K562 (cell line): ENCODE measurements at regions not wholly inside any gene's neighbourhood (a gene's known extent, or its start where the extent isn't known, plus 50 kb on each side); places are given as distances from the start of the nearest gene placed in this dataset.

Experiments
- ATAC-seq: fragments of 200-7000 bp; cut with Tn5 transposase; 3 replicates; pipeline ENCODE4 v1.9.1; 2020; ENCODE audit warnings: moderate library complexity
- BruUV-seq: library from RNA; stranded (reverse); fragments of 400-500 nt; replicated peaks from 2 replicates; lab custom pipeline; 2021; lab: Mats Ljungman, UMichigan
- CTCF ChIA-PET: fragments of 300-600 bp; formaldehyde crosslinking; extraction: SDS; loops from one replicate; lab custom pipeline; 2021; ENCODE audit warnings: low intra/inter-chr PET ratio; lab: Yijun Ruan, JAX
- POLR2A ChIA-PET: fragments of 300-600, 350-650 bp; sonication (Branson Sonifier 250); formaldehyde crosslinking; extraction: SDS; loops from one replicate; lab custom pipeline; 2021; ENCODE audit warnings: antibody characterized with exemption, inconsistent platforms; lab: Yijun Ruan, JAX
- DNase-seq, 4 experiments: peaks; one replicate each; pipeline versions ENCODE4 v3.0.0 to v3.0.0-alpha.2; 2011 to 2018; ENCODE audit warnings: low spot score in 3 of 4, mixed read lengths in 3 of 4; ENCODE audit errors: extremely low read depth in 1 of 4
- FAIRE-seq: peaks from 2 replicates; lab custom pipeline; 2011; peaks lifted over from hg19 to GRCh38; lab: Jason Lieb, UNC
- H2AFZ ChIP-seq: 2 replicates; pipeline ENCODE4 v1.6.0; 2011; ENCODE audit warnings: low read depth, low read length, control low read depth, inconsistent platforms
- H3K27ac ChIP-seq: fragments of 200-600 bp; 3 replicates; pipeline ENCODE4 v1.8.0; 2011; ENCODE audit warnings: low read depth, mild to moderate bottlenecking, control low read depth, inconsistent platforms, low read length, moderate library complexity, mixed read lengths; ENCODE audit errors: extremely low read depth
- H3K27me3 ChIP-seq, 2 experiments: fragments of 300-600 bp in 1 of 2; 2 replicates in 1 of 2; 3 replicates in 1 of 2; pipeline versions ENCODE4 v1.6.0 to v1.8.0; 2011; ENCODE audit warnings: inconsistent platforms in 2 of 2, low read length in 2 of 2, mild to moderate bottlenecking in 1 of 2, mixed read lengths in 1 of 2, moderate library complexity in 1 of 2; ENCODE audit not compliant: control insufficient read depth in 2 of 2, insufficient read depth in 2 of 2
- H3K36me3 ChIP-seq: fragments of 300-600 bp; 3 replicates; pipeline ENCODE4 v1.8.0; 2011; ENCODE audit warnings: mild to moderate bottlenecking, low read length, inconsistent platforms; ENCODE audit not compliant: control insufficient read depth, insufficient read depth
- H3K4me1 ChIP-seq, 2 experiments: fragments of 200-600 bp in 1 of 2; replicated peaks in 1 of 2; 2 replicates in 1 of 2; 3 replicates in 1 of 2; pipeline versions ENCODE4 v1.5.1 to v1.8.0; 2011; ENCODE audit warnings: inconsistent platforms in 2 of 2, low read length in 2 of 2, mild to moderate bottlenecking in 1 of 2, mixed read lengths in 1 of 2, moderate library complexity in 1 of 2; ENCODE audit not compliant: control insufficient read depth in 2 of 2, insufficient read depth in 2 of 2
- H3K4me2 ChIP-seq: 2 replicates; pipeline ENCODE4 v1.6.1; 2011; ENCODE audit warnings: low read length, control low read depth, inconsistent platforms, mixed read lengths; ENCODE audit not compliant: insufficient read depth
- H3K4me3 ChIP-seq: fragments of 200-600 bp; sonication (generic), shearing (Covaris generic); 2 replicates; pipeline ENCODE4 v1.5.1; 2016; ENCODE audit warnings: control low read depth, inconsistent platforms
- H3K79me2 ChIP-seq: fragments of 200-600 bp; 3 replicates; pipeline ENCODE4 v1.8.0; 2011; ENCODE audit warnings: low read length, inconsistent platforms; ENCODE audit not compliant: control insufficient read depth, insufficient read depth
- H3K9ac ChIP-seq, 2 experiments: 2 replicates each; pipeline versions ENCODE4 v1.6.0 to v1.6.1; 2011; ENCODE audit warnings: low read depth in 2 of 2, low read length in 2 of 2, control low read depth in 1 of 2, inconsistent platforms in 1 of 2, mild to moderate bottlenecking in 1 of 2, mixed read lengths in 1 of 2; ENCODE audit not compliant: insufficient read depth in 1 of 2
- H3K9me1 ChIP-seq: one replicate; pipeline ENCODE4 v1.6.0; 2011; ENCODE audit warnings: inconsistent platforms, mild to moderate bottlenecking, low read length, moderate library complexity; ENCODE audit not compliant: control insufficient read depth, insufficient read depth
- H3K9me3 ChIP-seq: replicated peaks from 2 replicates; pipeline ENCODE4 v1.5.1; 2011; ENCODE audit warnings: low read depth, low read length, inconsistent platforms; ENCODE audit not compliant: control insufficient read depth, insufficient read depth
- H4K20me1 ChIP-seq: replicated peaks from 2 replicates; pipeline ENCODE4 v1.6.1; 2011; ENCODE audit warnings: low read length, inconsistent platforms, mixed read lengths; ENCODE audit not compliant: control insufficient read depth, insufficient read depth
- ETV5 ChIP-seq: sonication (generic); formaldehyde crosslinking; IDR thresholded peaks from 2 replicates; pipeline ENCODE4 v1.4.0; 2020; ENCODE audit warnings: low read depth, mild to moderate bottlenecking, missing genetic modification reagents
- HSF4 ChIP-seq: fragments of 250-450 bp; sonication (Bioruptor Pico); IDR thresholded peaks from 2 replicates; pipeline ENCODE4 v2.1.2; 2022; ENCODE audit warnings: mild to moderate bottlenecking, moderate library complexity, borderline replicate concordance
- KLF1 ChIP-seq: fragments of 450-650 bp; IDR thresholded peaks from 2 replicates; pipeline ENCODE4 v1.6.1; 2016; ENCODE audit warnings: missing genetic modification characterization, missing compliant biosample characterization
- NFXL1 ChIP-seq: fragments of 450-650 bp; formaldehyde crosslinking; IDR thresholded peaks from 2 replicates; pipeline ENCODE4 v1.4.0; 2021; ENCODE audit warnings: mild to moderate bottlenecking
- RBFOX2 ChIP-seq: fragments of 200-400 bp; formaldehyde crosslinking; IDR thresholded peaks from 2 replicates; pipeline ENCODE4 v1.6.1; 2017; ENCODE audit warnings: low read depth, mild to moderate bottlenecking, low read length, moderate library complexity
- SMARCA5 ChIP-seq: fragments of 450-650 bp; IDR thresholded peaks from 2 replicates; pipeline ENCODE4 v1.6.1; 2016
- SREBF1 ChIP-seq: fragments of 150-350 bp; IDR thresholded peaks from 2 replicates; pipeline ENCODE4 v1.6.1; 2014; ENCODE audit warnings: antibody characterized with exemption, low read depth, low read length, borderline replicate concordance
- STAT6 ChIP-seq: sonication (generic); formaldehyde crosslinking; IDR thresholded peaks from 2 replicates; pipeline ENCODE4 v1.8.1; 2023; ENCODE audit warnings: mild to moderate bottlenecking, missing genetic modification reagents
- ZBTB7A ChIP-seq: IDR thresholded peaks from 2 replicates; pipeline ENCODE4 v1.6.1; 2011; ENCODE audit warnings: low read depth, mild to moderate bottlenecking, low read length, moderate library complexity, borderline replicate concordance; ENCODE audit not compliant: control insufficient read depth
- ZNF316 ChIP-seq: fragments of 450-650 bp; IDR thresholded peaks from 2 replicates; pipeline ENCODE4 v1.6.1; 2016
- ZNF561 ChIP-seq: fragments of 450-650 bp; formaldehyde crosslinking; conservative IDR thresholded peaks from 2 replicates; pipeline ENCODE4 v1.4.0; 2020; ENCODE audit warnings: mild to moderate bottlenecking, moderate library complexity
- ZNF717 ChIP-seq: fragments of 250-450 bp; sonication (Bioruptor Pico); IDR thresholded peaks from 2 replicates; pipeline ENCODE4 v1.5.0; 2021
- ZSCAN32 ChIP-seq: fragments of 450-650 bp; formaldehyde crosslinking; IDR thresholded peaks from 2 replicates; pipeline ENCODE4 v1.4.0; 2020; ENCODE audit warnings: mild to moderate bottlenecking, moderate library complexity
- WGBS: fragments of 100-300 bp; shearing (Covaris generic); methylation state at CpG from one replicate; pipeline ENCODE4 v1.1.6; 2016; ENCODE audit warnings: low coverage, mixed read lengths; ENCODE audit not compliant: insufficient coverage; ENCODE audit errors: missing lambda C conversion rate; 5-methylcytosine and 5-hydroxymethylcytosine counted together
- in situ Hi-C: fragments of 300-500 bp; cut with MboI; formaldehyde crosslinking; loops from 4 replicates; pipeline ENCODE4 v1.15.0; 2018; ENCODE audit warnings: inconsistent platforms, mixed read lengths
- intact Hi-C: fragments of 100-400 bp; cut with micrococcal nuclease; formaldehyde crosslinking; loops from 2 replicates; pipeline ENCODE4 v1.14.2; 2022
- TF ChIP-seq, protein P1 (sequence below): fragments of 250-450 bp; sonication (Bioruptor Pico); IDR thresholded peaks from 2 replicates; pipeline ENCODE4 v1.4.0; 2020; ENCODE audit warnings: borderline replicate concordance
- TF ChIP-seq, protein P2 (sequence below): fragments of 450-650 bp; IDR thresholded peaks from 2 replicates; pipeline ENCODE4 v1.6.1; 2017; ENCODE audit warnings: antibody characterized with exemption, mild to moderate bottlenecking

- TF ChIP-seq STAT6 (CRISPR knock-in tag) (no peak), ZNF316 (no peak), ZNF717 (no peak), SREBF1 (no peak), ZBTB7A (no peak), HSF4 (CRISPR knock-in tag) (no peak), ZSCAN32 (CRISPR knock-in tag) (no peak), RBFOX2 (no peak)
These were observed 1539.5 kb upstream of the CELF4 start (continued) for GRCh38 chr18:39105104-39105503.

DNA sequence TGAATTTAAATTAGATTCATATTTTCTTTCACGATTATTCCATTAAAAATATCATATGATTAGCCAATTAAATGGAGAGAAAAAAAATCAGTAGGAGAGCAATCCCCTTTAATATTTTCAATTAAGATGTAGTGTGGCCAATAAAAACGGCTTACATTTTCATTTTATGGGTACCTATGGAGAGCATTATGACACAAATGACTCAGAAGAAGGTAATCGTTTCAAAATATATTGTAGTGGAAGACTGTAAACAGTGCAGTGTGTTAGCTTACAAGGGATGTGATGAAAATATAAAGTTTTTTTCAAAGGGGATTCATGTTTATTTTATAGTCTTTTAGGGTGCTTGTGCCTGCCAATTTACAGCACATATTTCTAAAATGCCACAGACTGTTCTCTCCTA lies 1507.4 kb upstream of the CELF4 start:
- FAIRE-seq: no peak
- Histone ChIP-seq H3K4me3 (no peak overlapping the region), H2AFZ (no peak overlapping the region), H3K4me1 (no peaks in the 10 kb centered on the region), H3K27me3 (no peaks in the 10 kb centered on the region), H3K79me2 (no peaks in the 10 kb centered on the region), H3K4me2 (no peak overlapping the region), H3K9me1 (no peaks in the 10 kb centered on the region), H4K20me1 (no peaks in the 10 kb centered on the region), H3K9me3 (no peaks in the 10 kb centered on the region), H3K36me3 (no peaks in the 10 kb centered on the region), H3K27ac (no peak overlapping the region), H3K9ac (no peak overlapping the region)
- POLR2A ChIA-PET: interaction anchor here (0.7 kb wide), 1 partner anchor 16 kb away, joined by 4 read pairs; no protein-coding TSS in a partner anchor
- in situ Hi-C loops (no loop called here), intact Hi-C loops (no loop called here)
- DNase-seq: no peak
- WGBS: 2% methylated on average over 3 of the region's 3 CpGs
- no peak for ATAC-seq
- CTCF ChIA-PET: no interaction called here
- no TSS peak for BruUV-seq
- TF ChIP-seq ZNF316 (no peak), ETV5 (no peak), ZNF561 (CRISPR knock-in tag) (no peak), SMARCA5 (no peak), KLF1 (no peak), NFXL1 (no peak)
- TF ChIP-seq, protein P1, sequence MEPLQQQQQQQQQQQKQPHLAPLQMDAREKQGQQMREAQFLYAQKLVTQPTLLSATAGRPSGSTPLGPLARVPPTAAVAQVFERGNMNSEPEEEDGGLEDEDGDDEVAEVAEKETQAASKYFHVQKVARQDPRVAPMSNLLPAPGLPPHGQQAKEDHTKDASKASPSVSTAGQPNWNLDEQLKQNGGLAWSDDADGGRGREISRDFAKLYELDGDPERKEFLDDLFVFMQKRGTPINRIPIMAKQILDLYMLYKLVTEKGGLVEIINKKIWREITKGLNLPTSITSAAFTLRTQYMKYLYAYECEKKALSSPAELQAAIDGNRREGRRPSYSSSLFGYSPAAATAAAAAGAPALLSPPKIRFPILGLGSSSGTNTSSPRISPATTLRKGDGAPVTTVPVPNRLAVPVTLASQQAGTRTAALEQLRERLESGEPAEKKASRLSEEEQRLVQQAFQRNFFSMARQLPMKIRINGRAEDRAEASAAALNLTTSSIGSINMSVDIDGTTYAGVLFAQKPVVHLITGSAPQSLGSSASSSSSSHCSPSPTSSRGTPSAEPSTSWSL: no peak
- TF ChIP-seq, protein P2, sequence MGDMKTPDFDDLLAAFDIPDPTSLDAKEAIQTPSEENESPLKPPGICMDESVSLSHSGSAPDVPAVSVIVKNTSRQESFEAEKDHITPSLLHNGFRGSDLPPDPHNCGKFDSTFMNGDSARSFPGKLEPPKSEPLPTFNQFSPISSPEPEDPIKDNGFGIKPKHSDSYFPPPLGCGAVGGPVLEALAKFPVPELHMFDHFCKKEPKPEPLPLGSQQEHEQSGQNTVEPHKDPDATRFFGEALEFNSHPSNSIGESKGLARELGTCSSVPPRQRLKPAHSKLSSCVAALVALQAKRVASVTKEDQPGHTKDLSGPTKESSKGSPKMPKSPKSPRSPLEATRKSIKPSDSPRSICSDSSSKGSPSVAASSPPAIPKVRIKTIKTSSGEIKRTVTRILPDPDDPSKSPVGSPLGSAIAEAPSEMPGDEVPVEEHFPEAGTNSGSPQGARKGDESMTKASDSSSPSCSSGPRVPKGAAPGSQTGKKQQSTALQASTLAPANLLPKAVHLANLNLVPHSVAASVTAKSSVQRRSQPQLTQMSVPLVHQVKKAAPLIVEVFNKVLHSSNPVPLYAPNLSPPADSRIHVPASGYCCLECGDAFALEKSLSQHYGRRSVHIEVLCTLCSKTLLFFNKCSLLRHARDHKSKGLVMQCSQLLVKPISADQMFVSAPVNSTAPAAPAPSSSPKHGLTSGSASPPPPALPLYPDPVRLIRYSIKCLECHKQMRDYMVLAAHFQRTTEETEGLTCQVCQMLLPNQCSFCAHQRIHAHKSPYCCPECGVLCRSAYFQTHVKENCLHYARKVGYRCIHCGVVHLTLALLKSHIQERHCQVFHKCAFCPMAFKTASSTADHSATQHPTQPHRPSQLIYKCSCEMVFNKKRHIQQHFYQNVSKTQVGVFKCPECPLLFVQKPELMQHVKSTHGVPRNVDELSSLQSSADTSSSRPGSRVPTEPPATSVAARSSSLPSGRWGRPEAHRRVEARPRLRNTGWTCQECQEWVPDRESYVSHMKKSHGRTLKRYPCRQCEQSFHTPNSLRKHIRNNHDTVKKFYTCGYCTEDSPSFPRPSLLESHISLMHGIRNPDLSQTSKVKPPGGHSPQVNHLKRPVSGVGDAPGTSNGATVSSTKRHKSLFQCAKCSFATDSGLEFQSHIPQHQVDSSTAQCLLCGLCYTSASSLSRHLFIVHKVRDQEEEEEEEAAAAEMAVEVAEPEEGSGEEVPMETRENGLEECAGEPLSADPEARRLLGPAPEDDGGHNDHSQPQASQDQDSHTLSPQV: no peak
